Right atrium auricular region (tissue), 2 donors: ENCODE measurements at regions not wholly inside any gene's neighbourhood (a gene's known extent, or its start where the extent isn't known, plus 50 kb on each side); places are given as distances from the start of the nearest gene placed in this dataset.

Experiments
- DNase-seq: peaks from one replicate; pipeline ENCODE4 v3.0.0-alpha.2; 2019; ENCODE audit warnings: low spot score
- H3K27ac ChIP-seq, 2 donors: fragments of 200-600 bp; sonication (generic); 1 replicate in 1 of 2; 2 replicates in 1 of 2; pipeline ENCODE4 v1.5.1; 2016 to 2019
- H3K27me3 ChIP-seq, 2 donors: fragments of 200-600 bp; sonication (generic); one replicate each; pipeline versions ENCODE4 v1.5.1 to v1.6.0; 2017 to 2019
- H3K36me3 ChIP-seq: fragments of 200-600 bp; sonication (generic); one replicate; pipeline ENCODE4 v1.5.1; 2016
- H3K4me1 ChIP-seq, 2 donors: fragments of 200-600 bp; sonication (generic); one replicate each; pipeline versions ENCODE4 v1.5.1 to v1.6.0; 2017 to 2019
- H3K4me3 ChIP-seq, 2 donors: fragments of 200-600 bp; sonication (generic); 1 replicate in 1 of 2; 2 replicates in 1 of 2; pipeline ENCODE4 v1.5.1; 2017 to 2019; ENCODE audit warnings: mild to moderate bottlenecking in 1 of 2, moderate library complexity in 1 of 2
- H3K9me3 ChIP-seq, 2 donors: fragments of 200-600 bp; sonication (generic); one replicate each; pipeline ENCODE4 v1.5.1; 2019
- CTCF ChIP-seq, 2 donors: fragments of 200-600 bp; sonication (generic); IDR thresholded peaks; one replicate each; pipeline ENCODE4 v1.5.1; 2019; ENCODE audit warnings: antibody characterized with exemption in 2 of 2

DNA sequence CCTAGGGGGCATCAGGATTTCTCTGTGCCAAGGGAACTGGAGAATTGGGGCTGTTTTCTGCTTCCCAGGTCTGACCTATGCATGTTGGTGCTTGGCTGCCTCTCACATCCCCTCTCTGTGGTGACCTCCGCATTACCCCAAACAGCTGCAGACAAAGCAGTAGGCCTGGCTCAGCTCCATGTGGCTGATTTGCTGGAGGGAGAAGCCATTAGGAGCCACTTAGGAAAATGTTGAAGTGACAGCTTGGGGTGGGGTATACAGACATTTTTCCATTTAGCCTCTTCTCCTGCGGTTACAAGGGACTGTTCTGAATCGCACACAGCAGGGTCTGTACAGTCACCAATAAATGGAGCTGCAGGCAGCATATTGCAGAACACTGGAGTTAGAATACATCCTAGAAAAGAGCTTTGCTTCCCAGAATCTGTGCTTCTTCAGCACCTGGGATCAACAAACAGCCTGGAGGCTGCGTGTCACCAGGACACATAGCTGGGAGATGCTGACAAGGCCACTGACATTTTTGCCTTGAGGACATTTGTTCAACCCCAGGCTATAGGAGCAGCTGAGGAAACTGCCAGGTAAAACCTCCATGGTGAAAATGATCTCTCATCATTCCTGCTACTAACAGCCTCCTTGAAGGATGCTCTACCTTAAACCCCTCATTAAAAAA, 335.3 kb downstream of the DIRAS2 start:
- Histone ChIP-seq H3K4me3 (no peak overlapping the region), H3K27me3 (no peaks in the 10 kb centered on the region), H3K36me3 (no peaks in the 10 kb centered on the region), H3K27ac (no peak overlapping the region), H3K9me3 (no peaks in the 10 kb centered on the region), H3K4me1 (no peaks in the 10 kb centered on the region)
- no peak for TF ChIP-seq CTCF (IDR thresholded peaks at IDR 0.05)
- DNase-seq, result no peak

GRCh38 chr9:90307891-90308290, 334.7 kb downstream of the DIRAS2 start:
- H3K9me3 ChIP-seq, result no peaks in the 10 kb centered on the region
- TF ChIP-seq CTCF (IDR thresholded peaks at IDR 0.05), result no peak
- H3K27me3 ChIP-seq, result no peaks in the 10 kb centered on the region
- DNase-seq, result no peak
- no peaks in the 10 kb centered on the region for H3K36me3 ChIP-seq
- H3K4me1 ChIP-seq, result no peaks in the 10 kb centered on the region
- no peak overlapping the region for H3K27ac ChIP-seq
- H3K4me3 ChIP-seq, result no peak overlapping the region

DNA sequence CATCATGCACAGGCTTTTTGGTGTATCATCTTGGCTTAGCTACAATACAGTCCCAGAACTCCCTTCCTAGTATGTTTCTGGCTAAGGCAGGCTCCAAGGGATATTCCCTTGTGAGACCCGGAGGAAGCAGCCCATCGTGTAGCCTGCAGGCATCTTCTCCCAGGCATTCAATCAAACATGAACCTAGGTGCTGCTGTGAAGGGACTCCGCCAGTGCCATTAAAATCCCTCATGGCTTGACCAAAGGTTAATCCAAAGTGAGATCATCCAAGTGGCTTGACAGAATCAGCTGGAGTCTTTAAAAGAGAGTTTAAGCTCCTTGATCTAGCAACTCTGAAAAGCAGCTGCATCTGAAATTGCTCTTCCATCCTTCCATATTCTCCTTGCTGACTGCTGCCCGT, 333.9 kb downstream of the DIRAS2 start:
- no peaks in the 10 kb centered on the region for H3K9me3 ChIP-seq
- no peak overlapping the region for H3K27ac ChIP-seq
- no peaks in the 10 kb centered on the region for H3K36me3 ChIP-seq
- no peak for DNase-seq
- H3K4me3 ChIP-seq, result no peak overlapping the region
- H3K27me3 ChIP-seq, result no peaks in the 10 kb centered on the region
- no peaks in the 10 kb centered on the region for H3K4me1 ChIP-seq
- no peak for TF ChIP-seq CTCF (IDR thresholded peaks at IDR 0.05)

GRCh38 chr9:90309809-90310520, 332.7 kb downstream of the DIRAS2 start:
- Histone ChIP-seq H3K27me3 (no peaks in the 10 kb centered on the region), H3K4me1 (no peaks in the 10 kb centered on the region), H3K36me3 (no peaks in the 10 kb centered on the region), H3K4me3 (no peak overlapping the region), H3K27ac (no peak overlapping the region), H3K9me3 (no peaks in the 10 kb centered on the region)
- DNase-seq, result no peak
- TF ChIP-seq CTCF (IDR thresholded peaks at IDR 0.05), result no peak

DNA sequence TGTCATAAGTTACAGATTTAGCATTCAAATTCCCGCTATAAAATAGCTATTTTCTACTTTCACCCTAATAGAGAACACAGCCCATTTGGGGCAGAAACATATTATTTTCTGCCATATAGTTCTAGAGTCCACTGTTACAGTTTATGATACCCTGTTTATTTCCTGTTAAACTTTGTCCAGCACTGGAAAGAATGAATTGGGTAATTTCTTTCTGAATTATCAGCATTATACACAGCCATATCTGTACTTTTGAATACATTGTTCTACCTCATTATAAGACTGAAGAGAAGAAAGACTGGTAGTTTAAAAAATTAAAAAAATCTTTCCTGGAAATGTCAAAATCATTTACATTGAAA, 332.1 kb downstream of the DIRAS2 start:
- no peak for DNase-seq
- Histone ChIP-seq H3K36me3 (no peaks in the 10 kb centered on the region), H3K27me3 (no peaks in the 10 kb centered on the region), H3K9me3 (no peaks in the 10 kb centered on the region), H3K4me3 (no peak overlapping the region), H3K4me1 (no peaks in the 10 kb centered on the region), H3K27ac (no peak overlapping the region)
- no peak for TF ChIP-seq CTCF (IDR thresholded peaks at IDR 0.05)

DNA sequence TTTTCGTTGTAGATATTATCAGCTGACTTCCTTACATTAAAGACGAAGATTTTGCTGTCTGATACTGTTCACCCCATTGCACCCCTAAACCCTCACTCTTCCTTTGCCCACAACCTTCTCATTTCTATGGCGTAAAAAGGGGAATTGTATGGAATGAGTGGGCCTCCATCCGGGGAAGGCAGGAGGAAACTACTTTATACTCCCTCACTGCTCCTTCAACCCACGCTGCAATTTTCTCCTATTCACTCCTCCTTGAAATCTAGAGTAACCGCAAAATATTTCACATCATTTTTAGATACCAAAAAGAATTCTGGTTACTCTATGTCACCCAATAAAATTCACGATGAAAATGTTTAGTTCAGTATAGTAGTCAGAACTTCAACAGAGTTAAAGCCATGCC, 330.8 kb downstream of the DIRAS2 start:
- DNase-seq, result no peak
- H3K4me1 ChIP-seq, result no peaks in the 10 kb centered on the region
- no peaks in the 10 kb centered on the region for H3K9me3 ChIP-seq
- no peak overlapping the region for H3K27ac ChIP-seq
- H3K36me3 ChIP-seq, result no peaks in the 10 kb centered on the region
- no peak overlapping the region for H3K4me3 ChIP-seq
- TF ChIP-seq CTCF (IDR thresholded peaks at IDR 0.05), result no peak
- no peaks in the 10 kb centered on the region for H3K27me3 ChIP-seq
